ENCODE measurements at regions not wholly inside any gene's neighbourhood (a gene's known extent, or its start where the extent isn't known, plus 50 kb on each side); places are given as distances from the start of the nearest gene placed in this dataset.

- TF ChIP-seq CTCF (IDR thresholded peaks at IDR 0.05) (no peak), POLR2A (IDR thresholded peaks at IDR 0.05) (no peak)
These were observed 755.6 kb upstream of the MIR17HG start for GRCh38 chr13:90591927-90592268.

All from esophagus squamous epithelium (tissue), 4 donors.